DMS153 treated with DMSO at 0.1 percent for 48 hours (cell line): ENCODE measurements at regions not wholly inside any gene's neighbourhood (a gene's known extent, or its start where the extent isn't known, plus 50 kb on each side); places are given as distances from the start of the nearest gene placed in this dataset.

Experiments
- DNase-seq: peaks from one replicate; lab custom pipeline; 2025; ENCODE audit not compliant: unreplicated experiment; lab: John Stamatoyannopoulos, UW

DNA sequence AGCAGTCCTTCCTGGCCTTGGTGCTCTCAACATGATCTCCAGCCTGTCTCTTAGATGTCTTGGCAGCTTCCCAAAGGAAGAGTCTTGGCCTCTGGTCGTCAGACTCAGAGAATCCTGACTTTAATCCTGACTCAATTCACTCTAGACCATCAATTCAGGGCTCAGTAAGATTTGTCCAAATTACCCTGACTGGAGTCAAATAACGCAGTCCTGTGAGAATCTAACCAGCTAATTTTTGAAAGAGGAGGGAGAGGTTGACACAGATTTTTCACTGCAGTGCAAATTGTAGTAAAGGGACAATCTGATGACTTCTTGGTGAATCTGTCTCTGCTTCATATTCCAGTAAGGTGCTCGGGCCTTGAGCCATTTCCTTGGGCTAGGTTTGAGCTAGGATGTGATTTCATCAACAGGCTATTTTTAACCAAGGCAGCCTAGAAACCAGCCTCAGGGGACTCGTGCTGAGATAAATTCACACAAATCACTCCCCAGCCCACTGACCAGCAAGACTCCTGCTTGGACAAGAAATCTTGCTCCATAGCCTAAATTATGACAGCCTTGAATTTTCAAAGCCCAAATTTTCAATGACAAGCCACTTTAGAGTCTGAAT, 257.4 kb downstream of the ENC1 start:
- DNase-seq = no peak

GRCh38 chr5:74382123-74382855, 258.2 kb downstream of the ENC1 start:
- no peak for DNase-seq

GRCh38 chr5:74380193-74380592, 260.3 kb downstream of the ENC1 start:
- DNase-seq = no peak

- DNase-seq = no peak
These were observed 262.1 kb downstream of the ENC1 start for GRCh38 chr5:74378464-74378863.

DNA sequence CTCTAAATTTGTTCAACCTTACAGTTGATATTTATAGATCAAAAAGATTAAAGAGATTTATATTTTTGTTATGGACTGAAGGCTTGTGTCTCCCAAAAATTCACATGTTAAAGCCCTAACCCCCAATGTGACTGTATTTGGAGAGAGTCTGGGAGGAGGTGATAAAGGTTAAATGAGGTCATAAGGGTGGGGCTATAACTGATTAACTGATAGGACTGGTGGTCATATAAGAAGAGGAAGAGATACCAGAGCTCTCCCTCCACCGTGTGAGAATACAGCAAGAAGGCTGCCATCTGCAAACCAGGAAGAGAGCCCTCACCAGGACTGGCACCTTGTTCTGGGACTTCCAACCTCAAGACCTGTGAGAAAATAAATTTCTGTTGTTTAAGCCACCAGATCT, 264.3 kb downstream of the ENC1 start:
- no peak for DNase-seq

GRCh38 chr5:74375271-74375670, 265.3 kb downstream of the ENC1 start:
- DNase-seq = no peak

DNA sequence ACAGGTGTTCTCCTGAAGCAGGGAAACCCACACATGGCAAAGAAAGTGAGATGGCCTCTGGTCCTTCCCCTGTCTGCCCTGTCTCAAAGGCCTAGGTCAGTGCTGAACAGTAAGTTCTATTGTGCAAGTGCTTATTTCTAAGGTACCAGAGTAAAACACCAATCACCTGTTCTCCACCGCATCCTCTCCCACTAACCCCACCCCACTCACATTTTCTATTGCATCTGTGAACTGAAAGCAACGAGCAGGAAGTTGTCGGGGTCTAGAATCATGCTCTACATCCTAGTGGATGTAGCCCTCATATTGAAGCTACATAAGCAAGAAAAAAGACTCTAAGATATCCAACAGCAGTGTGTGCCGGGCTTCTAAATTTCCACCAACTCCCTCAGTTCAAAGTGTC, 265.9 kb downstream of the ENC1 start:
- DNase-seq = no peak

DNA sequence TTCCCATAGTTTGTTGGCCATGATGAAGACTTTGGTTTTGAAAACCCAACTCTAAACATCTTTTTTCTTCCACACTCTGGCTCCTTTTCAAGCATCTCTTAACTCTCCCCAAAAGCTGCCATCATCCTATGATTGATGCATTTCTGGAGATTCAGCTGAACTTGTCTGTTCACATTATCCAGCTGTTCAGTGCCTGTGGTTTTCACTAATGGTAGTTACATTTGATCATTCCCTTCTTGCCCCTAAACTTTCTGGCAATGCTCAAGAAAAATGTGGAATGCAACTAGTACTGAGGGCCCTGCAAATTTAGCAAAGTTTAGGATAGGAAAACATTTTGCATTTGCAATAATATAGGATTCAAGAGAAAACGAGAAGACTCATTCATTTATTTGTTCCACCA, 267.5 kb downstream of the ENC1 start:
- DNase-seq = no peak

DNA sequence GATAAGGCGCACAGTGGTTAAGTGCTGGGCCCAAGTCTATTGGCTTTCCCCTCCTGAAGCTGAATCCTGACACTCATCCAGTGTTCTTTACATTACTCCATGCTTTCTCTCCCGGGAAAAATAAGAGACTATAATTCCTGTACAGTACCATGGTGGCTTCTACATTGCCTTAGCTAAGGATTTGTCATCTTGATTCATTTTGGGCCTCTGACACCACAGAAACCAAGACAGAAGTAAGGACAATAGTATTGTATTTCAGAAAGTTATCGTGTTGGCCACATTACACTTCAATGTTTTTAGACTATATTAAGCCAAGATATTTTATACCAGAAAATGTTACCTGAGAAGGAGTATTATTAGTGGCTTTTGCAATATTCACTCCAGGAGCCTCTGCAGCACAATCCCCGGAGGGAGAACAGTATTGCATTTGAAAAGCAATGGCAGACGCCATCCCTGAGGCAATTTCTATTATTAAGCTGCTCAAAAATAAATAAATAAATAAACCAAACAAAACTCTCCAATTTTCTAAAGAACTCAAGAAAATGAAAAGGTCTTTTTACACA, 267.9 kb downstream of the ENC1 start:
- DNase-seq = no peak

- no peak for DNase-seq
These were observed 268.5 kb downstream of the ENC1 start for GRCh38 chr5:74372051-74372450.

DNA sequence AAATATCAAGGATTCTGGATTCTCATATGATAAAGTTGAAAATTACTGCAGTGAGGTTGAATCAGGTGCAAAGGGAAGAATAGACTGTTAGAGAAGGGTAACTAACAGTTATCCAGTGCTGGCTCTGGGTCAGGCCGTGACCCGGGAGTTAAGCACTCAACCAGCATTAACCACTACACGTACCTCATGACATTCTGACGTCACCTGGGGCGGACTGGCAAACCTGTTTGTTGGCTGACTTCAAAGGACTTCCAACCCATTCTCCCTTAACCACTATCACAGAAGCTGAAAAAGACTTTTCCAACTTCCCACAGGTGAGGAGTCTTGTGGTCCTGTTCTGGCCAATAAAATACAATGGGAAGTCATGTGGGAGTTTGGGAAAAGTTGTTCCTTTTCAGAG, 268.9 kb downstream of the ENC1 start:
- no peak for DNase-seq

DNA sequence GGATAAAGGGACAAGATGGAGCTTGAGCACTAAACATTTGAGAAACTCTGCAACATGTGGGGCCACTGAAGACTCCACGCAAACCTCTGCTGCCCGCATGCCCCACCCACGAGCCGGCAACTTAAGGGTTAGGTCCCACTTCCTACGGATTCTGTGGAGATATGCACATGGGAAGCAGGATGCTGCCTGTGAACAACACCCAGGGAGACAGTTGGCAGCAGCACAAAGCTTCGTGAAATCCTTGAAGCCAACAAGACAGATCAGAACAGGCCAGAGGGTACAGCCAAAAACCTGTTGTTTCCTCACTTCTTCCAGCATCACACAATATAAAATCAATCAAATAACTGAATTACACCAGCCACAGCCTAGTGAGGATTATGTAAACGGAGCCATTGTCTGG, 270.4 kb downstream of the ENC1 start:
- no peak for DNase-seq

DNA sequence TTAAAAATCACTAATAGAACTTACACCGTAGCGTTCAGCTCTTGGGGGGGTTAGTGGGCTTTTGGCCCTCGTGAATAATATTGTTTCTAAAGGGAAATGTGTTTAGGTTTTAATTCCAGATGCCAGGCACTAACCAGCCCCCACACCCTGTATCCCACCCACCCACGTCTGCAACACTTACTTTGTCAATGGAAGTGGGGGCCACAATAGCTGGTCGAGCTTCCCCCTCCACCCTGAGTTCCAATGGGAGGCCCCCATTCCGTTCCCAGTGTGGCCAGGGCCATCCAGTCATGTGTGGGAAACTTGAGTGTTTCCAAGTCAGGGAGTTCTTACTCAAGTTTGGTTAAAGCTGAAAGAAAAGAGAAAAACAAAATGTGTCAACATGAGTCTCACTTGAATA, 271.4 kb downstream of the ENC1 start:
- DNase-seq = no peak

DNA sequence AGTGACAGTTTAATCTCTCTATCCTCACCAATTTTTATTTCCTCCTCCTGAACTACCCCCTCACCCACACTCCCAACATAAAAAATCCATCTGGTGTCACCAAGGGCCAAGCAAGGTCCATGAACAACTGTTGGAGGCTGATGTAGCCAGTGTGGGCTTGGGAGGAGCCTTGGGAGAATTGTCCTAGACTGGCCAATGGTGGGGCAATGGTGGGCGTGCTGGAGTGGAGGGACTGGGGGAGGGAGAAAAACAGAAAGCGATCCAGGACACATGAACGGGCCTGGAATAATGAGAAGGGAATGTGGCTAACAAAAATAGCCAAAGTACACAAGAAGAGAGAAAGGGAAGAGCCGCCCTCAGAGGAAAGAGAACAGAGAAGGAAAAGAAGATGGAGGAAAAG, 272.6 kb downstream of the ENC1 start:
- DNase-seq = no peak

GRCh38 chr5:74367241-74367733, 273.2 kb downstream of the ENC1 start:
- no peak for DNase-seq

- no peak for DNase-seq
These were observed 274.8 kb downstream of the ENC1 start for GRCh38 chr5:74365723-74366122.

DNA sequence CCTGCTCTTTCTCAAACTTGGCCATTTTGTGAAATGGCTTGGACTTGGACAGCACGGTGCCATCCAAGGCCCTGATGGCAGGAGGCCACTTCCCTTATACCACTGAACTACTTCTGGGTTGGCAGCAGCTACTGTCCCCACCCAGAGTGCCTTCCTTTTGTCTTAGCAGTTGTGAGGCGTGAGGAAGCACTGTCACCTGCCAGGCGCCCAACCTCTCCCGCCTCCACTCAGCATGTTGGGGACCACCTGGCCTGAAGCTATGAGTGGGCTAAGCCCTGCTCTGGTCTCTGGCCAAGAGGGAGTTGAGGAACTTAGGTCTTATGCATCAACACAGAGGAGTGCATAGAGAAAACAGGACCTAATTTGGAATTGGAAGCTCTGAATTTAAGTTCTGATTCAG, 276.0 kb downstream of the ENC1 start:
- DNase-seq = no peak

GRCh38 chr5:74363603-74364205, 276.8 kb downstream of the ENC1 start:
- DNase-seq = no peak

GRCh38 chr5:74361406-74362358, 278.8 kb downstream of the ENC1 start:
- DNase-seq = no peak

DNA sequence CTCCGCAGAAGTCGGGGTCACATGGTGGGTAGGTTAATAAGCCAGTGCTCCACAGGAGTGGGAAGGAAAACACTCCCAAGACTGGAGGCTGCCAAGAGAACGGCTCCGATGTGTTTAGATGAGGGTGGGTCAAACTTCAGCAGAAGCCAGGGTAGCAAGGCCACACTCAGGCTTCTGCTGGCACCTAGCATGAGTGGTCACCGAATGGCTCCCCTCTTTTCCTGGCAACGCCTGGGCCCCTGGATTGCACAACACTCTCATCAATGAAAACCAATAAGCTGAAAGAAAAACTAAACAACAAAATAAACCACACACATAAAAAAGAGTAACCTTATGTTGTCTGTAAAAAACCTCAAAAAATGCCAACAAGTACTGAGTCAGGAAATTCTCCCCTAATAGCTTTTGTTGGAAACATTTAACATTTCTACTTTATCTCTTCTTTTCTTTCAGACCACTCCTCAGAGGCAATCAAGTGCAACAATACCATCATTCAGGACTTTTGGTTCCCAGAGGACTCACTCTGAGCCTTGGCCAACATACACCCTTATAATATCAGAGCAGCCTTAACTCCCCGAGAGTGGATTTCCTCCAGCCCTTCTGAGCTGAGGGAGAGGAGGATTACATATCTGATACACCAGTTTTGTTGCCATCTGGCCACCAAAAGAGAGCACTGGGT, 279.9 kb downstream of the ENC1 start:
- DNase-seq = no peak
